ENCODE measurements at regions not wholly inside any gene's neighbourhood (a gene's known extent, or its start where the extent isn't known, plus 50 kb on each side); places are given as distances from the start of the nearest gene placed in this dataset.
A peak's percentile ranks its signal among the peaks of the same experiment; 100 is the strongest.

DNA sequence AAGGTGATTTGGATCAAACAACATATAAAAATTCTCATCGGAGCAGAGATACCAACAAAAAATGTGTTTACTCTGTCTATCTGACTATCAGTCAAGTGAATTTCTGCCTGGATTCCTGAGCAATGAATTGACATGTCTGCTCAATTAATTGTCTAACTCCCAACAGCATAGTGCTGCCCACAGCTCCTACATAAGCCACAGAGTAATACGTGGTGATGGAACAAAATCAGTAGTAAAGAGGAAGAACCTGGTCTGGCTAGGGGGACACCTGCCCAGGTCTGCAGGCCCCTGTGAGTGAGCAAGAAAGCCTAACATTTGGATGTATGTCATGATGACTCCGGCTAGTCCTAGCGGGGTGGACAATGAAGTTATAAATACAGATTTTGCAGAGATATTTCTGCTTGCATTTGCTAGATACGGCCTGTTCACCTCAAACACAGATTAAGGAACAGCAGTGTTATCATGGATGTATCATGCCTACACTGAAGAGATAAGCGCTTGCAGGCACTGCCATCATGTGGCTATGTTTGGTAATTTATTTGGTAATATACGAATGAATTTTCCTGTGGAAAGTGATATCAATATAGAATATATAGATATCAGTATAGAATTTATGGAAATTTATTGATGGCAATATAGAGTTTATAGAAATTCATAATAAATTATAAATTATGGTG, 69.6 kb upstream of the LRRC8B start:
- ChIA-PET POLR2A (no interaction called here), CTCF (interaction anchor here (0.7 to 3.1 kb wide), 10 partner anchors 10 to 484 kb away, joined by 3 to 19 read pairs (median 6); no protein-coding TSS in a partner anchor)
- peak; percentile 48 for DNase-seq (ENCODE audit: extremely low spot score)
- TF ChIP-seq, protein P1, sequence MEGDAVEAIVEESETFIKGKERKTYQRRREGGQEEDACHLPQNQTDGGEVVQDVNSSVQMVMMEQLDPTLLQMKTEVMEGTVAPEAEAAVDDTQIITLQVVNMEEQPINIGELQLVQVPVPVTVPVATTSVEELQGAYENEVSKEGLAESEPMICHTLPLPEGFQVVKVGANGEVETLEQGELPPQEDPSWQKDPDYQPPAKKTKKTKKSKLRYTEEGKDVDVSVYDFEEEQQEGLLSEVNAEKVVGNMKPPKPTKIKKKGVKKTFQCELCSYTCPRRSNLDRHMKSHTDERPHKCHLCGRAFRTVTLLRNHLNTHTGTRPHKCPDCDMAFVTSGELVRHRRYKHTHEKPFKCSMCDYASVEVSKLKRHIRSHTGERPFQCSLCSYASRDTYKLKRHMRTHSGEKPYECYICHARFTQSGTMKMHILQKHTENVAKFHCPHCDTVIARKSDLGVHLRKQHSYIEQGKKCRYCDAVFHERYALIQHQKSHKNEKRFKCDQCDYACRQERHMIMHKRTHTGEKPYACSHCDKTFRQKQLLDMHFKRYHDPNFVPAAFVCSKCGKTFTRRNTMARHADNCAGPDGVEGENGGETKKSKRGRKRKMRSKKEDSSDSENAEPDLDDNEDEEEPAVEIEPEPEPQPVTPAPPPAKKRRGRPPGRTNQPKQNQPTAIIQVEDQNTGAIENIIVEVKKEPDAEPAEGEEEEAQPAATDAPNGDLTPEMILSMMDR (IDR thresholded peaks at IDR 0.05; ENCODE audit: control extremely low read depth, extremely low read depth, low read depth, missing control alignments) = peak; percentile 49

DNA sequence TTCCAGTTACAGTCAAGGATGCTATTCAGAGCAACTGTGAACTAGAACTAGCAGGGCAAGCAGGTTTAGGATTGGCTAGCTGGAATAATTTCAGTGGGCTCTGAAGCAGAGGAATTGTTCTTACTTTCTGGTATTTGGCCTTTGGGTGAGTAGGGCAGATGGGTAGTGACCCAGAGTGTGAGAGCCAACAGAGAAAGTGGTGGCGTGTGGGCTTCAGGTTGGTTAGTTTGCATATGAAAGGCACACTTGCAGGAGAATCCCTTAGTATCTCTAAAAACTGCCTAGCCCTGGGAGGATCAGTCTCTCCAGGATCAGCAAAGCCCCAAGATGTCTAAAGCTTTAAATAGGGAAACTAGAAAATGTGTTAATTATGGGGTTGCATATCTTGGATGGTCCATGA, 67.6 kb upstream of the LRRC8B start:
- TF ChIP-seq, protein P1 (IDR thresholded peaks at IDR 0.05; ENCODE audit: control extremely low read depth, extremely low read depth, low read depth, missing control alignments) = no peak
- ChIA-PET POLR2A (no interaction called here), CTCF (interaction anchor here (1.5 to 3.1 kb wide), 4 partner anchors 8 to 483 kb away, joined by 3 to 19 read pairs (median 8); no protein-coding TSS in a partner anchor)
- DNase-seq (ENCODE audit: extremely low spot score) = no peak

- ChIA-PET POLR2A (no interaction called here), CTCF (no interaction called here)
- TF ChIP-seq, protein P1 (IDR thresholded peaks at IDR 0.05; ENCODE audit: control extremely low read depth, extremely low read depth, low read depth, missing control alignments) = no peak
- no peak for DNase-seq (ENCODE audit: extremely low spot score)
These were observed 65.5 kb upstream of the LRRC8B start for GRCh38 chr1:89459081-89459480.

GRCh38 chr1:89460325-89460724, 64.3 kb upstream of the LRRC8B start:
- TF ChIP-seq, protein P1 (IDR thresholded peaks at IDR 0.05; ENCODE audit: control extremely low read depth, extremely low read depth, low read depth, missing control alignments) = no peak
- no peak for DNase-seq (ENCODE audit: extremely low spot score)
- ChIA-PET CTCF (interaction anchor here (0.7 kb wide), 1 partner anchor 10 kb away, joined by 3 read pairs; no protein-coding TSS in a partner anchor), POLR2A (no interaction called here)

DNA sequence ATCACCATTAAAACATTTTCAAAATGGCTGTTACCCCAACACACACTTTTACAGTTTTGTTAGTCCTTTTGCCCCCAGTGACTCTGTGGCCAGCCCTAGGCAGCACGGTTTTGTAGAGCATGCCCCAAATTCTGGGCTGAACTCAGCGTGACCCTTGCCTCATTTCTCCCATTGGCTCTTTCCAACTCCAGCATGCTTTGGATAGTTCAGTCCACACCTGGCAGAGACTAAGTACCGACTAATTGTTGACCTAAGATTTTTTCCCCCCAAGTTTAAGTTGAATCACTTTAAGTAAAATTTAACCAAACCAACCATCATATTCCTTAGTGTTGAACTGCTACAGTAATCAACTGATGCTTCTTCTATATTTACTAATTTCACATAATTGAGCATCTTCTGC, 62.4 kb upstream of the LRRC8B start:
- no peak for DNase-seq (ENCODE audit: extremely low spot score)
- POLR2A ChIA-PET = no interaction called here
- TF ChIP-seq, protein P1 (IDR thresholded peaks at IDR 0.05; ENCODE audit: control extremely low read depth, extremely low read depth, low read depth, missing control alignments) = no peak
- CTCF ChIA-PET = no interaction called here

DNA sequence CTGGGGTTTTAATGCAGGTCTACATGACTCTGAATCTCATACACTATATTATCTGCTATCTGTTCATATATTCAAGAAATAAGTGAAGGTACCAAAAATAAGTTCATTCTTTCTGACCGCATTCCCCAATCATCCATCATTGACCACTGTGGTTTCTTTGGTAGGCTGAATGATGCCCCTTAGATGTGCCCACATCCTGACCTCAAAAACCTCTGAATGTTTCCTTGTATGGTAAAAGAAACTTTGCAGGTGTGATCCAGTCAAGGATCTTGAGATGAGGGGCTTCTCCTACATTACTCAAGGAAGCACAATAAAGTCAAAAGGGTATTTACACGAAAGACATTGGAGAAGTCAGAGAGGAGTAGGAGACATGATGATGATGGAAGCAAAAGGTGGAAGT, 60.6 kb upstream of the LRRC8B start:
- no peak for DNase-seq (ENCODE audit: extremely low spot score)
- ChIA-PET CTCF (interaction anchor here (1.5 to 2.3 kb wide), 2 partner anchors 8 to 10 kb away, joined by 3 to 9 read pairs; no protein-coding TSS in a partner anchor), POLR2A (no interaction called here)
- TF ChIP-seq, protein P1 (IDR thresholded peaks at IDR 0.05; ENCODE audit: control extremely low read depth, extremely low read depth, low read depth, missing control alignments) = no peak

Data from GM10248 (cell line).